GM10847 (cell line): ENCODE measurements at regions not wholly inside any gene's neighbourhood (a gene's known extent, or its start where the extent isn't known, plus 50 kb on each side); places are given as distances from the start of the nearest gene placed in this dataset.

ENCODE experiments used
- POLR2A ChIP-seq: IDR thresholded peaks from 2 replicates; pipeline ENCODE4 v1.6.1; 2011; ENCODE audit not compliant: insufficient read length; ENCODE audit errors: extremely low read depth

DNA sequence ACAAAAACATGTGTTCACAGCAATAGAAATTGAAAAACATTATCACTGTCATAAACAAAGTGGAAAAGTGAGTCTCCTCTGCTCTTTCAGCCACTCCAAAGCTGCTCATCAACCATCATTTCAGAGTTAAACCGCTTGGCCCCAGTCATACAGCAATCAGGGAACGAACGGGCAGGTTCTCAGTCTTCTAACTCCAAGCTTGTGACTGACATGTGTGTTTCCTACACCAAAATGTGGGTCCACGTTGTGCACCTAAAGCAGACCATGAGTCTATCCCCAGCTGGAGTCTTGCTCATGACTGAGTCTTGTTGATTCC, 582.6 kb upstream of the ID2 start:
- no peak for TF ChIP-seq POLR2A

DNA sequence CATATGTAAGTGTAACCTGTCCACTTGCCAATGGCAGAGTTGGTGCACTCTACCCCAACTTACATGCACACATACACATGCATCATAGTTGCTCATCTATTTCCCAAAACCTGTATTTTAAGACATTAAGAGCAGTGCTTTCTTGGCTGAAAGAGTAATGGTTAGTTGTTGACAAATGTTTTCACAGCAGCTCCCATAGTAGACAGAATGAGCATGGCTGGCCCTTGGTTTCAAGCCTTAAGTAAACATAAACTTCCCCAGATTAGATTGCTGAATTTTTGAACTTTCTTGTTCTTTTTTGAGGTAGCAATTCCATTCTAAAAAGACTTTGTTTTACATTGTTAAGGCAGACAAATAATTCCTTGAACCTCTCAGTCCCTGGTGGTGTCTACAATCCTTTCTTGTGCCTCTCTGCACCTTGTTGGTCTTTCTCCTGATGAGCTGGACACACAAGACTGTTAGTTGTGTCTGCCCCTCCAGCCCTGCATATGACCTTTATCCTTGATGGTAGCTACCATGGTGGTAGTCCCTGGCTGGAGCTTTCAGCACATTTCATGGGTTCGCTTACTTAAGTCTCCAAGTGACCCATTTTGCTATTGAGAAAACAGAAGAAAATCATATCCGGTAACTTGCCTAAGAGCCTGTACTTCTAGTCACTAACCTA, 580.1 kb upstream of the ID2 start:
- no peak for TF ChIP-seq POLR2A

DNA sequence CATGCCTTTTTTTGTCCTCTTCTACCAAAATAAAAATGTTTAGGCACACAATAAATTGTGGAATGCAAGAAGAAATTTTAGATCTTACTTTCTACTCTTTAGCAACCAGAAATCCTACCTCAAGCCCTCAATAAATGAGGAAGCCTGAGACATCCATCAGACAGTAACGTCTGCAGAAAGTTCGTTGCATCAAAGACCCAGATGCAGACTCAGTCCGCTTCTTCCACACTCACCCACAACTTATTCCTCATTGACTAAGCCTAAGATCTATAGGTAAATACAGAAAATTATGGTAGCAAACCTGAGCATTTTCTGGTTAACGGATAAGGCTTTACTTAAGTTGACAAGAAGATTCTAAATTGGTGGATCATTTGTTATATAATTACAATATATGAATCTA, 579.4 kb upstream of the ID2 start:
- no peak for TF ChIP-seq POLR2A

DNA sequence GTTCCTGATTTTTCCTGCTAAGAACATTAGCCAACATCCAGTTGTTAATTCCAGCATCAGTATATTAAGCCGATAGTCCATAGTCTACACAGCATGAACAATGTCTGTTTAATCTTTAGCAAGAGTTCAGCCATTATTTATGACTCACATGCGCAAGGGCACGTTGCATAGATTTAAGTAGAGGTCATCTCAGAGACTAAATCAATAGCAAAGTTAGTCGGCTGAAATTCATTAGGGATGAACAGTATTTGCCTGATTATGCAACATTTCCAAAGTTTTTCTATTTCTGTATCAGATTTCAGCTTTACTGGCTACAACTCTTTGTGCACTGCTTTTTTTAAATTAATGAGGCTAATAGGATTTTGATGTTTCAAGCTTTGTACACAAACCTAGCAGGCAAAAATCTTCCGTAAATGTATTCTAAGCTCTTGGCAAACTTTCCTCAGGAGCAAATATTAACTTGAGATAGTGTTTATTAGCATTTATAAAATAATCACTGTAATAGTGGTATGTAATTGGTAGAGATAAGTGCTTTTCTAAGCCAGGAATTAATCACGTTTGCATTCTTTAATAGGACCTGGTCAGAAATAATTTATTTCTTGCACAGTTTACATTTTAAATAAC, 578.7 kb upstream of the ID2 start:
- no peak for TF ChIP-seq POLR2A

DNA sequence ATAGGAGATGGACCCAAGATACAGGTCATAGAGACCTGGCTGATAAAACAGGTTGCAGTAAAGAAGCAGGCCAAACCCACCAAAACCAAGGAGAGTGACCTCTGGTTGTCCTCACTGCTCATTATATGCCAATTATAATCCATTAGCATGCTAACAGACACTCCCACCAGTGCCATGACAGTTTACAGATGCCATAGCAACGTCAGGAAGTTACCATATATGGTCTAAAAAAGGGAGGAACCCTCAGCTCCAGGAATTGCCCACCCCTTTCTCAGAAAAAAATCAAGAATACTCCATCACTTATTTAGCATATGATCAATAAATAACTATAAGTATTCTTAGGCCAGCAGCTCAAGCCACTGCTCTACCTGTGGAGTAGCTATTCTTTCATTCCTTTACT, 574.7 kb upstream of the ID2 start:
- TF ChIP-seq POLR2A = no peak

DNA sequence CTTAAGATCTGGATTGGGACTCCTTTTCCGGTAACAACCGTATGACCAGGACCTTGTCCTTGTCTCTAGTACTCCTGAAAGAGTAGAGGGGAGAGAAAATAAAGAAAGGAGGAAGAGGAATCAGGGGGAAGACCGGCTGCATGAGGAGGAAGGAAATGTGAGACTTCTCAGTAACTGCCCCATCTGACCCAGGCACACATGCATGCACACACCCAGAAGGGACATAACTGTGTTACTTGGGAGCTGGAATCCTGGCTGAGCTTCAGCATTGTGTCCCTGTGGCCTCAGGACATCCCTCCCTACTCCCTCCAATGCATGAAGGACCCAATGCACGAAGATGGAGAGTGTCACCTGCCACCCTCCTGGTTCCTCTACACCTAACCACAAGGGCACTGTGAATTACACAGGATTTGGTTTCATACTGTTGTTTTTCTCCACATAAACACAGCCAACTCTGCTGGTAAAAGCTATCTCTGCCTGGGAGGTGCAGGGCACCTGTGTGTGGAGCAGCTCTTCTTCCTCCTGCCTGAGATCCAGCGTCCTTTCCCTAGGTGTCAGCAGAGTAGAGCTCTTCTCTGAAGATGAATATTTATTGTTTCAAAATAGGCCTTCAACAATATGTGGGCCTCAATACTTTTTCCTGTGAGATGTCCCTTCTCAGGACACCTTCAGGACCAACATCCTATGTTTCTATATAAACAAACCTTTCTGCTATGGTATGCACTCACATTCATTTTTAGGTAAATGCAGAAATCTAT, 574.1 kb upstream of the ID2 start:
- no peak for TF ChIP-seq POLR2A

DNA sequence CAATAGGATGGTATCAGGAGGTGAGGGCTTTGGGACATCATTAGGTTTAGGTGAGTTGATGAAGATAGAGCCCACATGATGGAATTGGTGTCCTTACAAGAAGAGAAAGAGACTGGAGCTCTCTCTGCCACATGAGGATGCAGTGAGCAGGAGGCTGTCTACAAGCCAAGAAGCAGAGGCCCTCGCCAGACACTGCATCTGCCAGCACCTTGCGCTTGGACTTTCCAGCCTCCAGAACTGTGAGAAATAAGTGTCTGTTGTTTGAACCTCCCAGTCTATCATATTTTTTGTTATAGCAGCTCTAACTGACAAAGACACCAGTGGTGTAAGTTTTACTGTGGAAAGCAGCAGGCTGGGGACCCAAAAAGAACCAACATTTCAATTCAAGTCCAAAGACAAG, 571.1 kb upstream of the ID2 start:
- TF ChIP-seq POLR2A = no peak

DNA sequence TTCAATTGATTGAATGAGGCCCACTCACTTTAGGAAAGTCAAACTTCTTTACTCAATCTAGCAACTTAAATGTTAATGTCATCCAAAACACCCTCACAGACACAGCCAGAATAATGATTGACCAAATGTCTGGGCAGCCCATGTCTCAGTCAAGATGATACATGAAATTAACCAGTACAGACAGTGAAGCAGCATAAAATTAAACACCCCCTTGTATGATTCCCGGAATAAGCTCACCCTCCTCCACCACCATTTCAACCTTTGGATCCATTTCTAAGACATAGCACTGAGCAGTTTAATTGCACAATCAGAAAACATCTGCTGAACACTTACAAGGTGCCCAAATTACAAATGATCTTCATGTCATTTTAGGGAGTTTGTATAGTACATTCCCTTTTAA, 570.7 kb upstream of the ID2 start:
- no peak for TF ChIP-seq POLR2A

DNA sequence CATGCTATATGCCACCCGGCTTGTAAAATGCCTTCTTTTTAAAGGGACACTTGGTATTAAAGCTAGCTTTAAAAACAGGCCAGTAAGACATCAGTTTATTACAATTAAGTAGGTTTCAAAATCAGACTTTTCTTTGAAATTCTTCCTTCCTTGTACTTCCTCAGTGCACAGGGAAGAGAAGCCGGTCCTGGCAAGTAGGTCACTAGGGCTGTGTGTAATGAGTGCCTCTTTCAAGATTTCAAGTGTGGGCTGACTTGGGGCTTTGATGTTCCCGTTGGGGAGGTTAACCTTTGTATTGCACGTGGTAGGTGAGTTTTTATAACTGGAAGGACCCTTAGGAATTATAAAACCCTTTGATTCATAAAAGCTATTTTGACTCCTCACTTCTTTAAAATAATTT, 566.4 kb upstream of the ID2 start:
- no peak for TF ChIP-seq POLR2A

DNA sequence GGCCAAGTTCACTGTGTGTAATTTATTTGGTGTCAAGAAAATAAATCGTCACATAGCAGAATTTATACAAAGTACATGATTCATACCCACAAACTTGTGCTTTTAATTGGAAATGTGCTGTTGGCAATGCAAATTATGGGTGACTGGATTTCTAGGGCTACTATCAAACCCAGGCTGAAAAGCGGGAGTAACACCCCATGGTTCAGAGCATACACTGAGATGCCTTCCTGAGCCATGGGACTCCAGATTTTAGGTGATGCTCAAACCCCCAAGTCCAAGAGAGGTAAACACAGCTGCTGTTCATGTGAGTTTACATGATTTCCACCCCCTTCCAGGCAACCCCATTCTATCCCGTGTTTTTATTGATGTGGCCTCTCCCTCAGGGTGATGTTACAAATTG, 565.9 kb upstream of the ID2 start:
- no peak for TF ChIP-seq POLR2A

DNA sequence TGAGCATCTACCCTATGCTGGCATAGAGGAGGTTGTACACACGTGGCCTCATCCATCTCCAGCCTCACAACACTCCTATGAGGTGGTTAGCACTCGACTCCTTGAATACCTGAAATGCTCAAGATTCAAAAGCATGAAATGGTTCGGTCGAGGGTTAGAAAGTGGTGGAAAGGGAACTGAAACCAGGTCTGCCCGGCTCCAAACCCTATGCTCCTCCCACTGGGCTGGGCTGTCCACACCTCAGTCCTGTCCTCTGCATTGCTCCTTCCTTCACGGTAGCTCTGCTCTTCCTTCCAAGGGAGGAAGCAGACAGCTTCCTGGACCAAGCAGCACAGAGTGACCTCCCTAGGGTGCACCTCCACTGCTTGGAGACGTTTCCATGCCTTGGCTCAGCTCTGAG, 565.2 kb upstream of the ID2 start:
- TF ChIP-seq POLR2A = no peak

DNA sequence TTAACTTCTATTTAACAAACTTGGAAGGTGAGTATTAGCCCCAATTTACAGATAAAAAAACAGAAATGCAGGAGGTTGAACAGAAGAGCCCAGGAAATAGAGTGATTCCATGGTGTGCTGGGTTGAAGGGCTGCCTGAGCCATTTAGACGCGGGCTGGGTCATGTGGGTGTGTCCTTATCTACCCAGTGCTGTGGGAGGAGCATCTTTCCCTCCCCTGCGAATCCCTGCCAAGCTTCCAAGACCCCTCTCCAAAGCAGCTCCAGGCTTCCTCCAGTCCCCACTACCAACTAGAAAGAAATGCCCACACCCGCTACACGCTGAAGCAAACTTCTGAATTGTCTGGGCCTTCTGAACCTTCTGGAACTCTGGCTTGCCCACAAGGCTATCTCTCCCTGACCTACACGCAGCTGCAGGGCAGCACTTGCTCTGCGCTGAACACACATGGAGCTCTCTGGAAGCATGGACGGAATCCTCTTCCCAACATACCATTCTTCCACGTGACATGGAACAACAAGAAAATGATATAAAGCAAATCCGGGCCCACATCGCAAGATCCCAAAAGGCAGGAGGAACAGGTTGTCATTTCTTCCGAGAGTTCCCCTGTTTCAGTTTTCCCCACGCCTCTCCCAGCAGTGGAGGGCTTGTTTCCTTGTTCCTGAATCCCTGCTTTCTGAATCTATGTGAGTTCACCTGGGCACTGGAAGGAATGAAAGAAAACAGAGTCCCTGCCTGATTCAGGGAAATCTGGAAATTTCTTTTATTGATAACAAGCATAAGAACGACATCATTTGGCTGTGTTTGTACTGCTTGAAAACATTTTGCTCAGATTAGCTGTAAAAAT, 562.7 kb upstream of the ID2 start:
- TF ChIP-seq POLR2A = no peak

DNA sequence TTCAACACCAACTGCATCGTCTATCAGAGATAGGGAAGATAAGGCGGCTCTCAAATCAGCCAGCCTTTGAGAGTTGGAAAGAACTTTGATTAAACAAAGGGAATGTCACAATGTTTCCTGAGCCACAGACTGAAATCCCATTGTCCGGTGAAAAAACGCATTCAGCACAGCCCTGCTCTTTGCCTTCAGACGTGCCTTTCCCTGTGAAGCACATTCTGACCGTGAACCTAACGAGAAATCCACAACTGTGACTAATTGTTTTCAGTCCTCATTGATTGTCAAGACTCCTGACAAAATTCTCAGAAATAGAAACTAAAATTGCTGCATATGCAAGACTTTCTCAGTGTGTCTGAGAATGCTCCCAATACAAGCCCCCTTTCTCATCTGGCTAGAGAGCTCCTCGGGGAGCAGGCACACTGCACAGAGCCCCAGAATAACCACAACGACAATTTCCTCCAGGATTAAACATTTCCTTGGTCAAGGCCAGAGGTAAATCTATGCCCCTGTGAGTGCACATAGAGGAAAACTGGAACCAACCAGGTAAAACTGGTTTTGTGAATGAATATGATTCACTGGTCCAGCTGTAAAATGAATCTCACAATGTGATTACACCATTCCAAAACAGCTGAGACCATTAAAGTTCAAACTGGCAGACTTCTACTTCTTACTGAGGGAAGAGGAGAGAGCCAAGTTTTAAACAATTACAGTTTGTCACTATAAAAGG, 561.9 kb upstream of the ID2 start:
- no peak for TF ChIP-seq POLR2A

DNA sequence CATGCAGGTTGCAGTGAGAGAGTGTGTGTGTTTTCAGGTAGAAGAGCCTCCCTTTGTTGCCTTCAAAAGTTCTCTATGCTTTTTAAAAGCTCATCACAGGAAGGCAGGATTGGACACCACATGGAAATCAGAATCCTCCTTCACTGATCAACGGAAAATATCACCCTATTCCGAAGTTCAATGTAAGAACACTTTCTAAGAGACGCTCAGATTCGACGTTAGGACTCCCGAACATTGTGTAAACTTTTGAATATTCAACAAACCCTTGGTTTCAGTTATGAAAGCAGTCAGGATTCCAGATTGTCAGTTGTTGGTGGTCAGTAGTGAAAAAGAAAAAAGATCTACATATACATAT, 561.4 kb upstream of the ID2 start:
- no peak for TF ChIP-seq POLR2A
